ENCODE measurements at regions not wholly inside any gene's neighbourhood (a gene's known extent, or its start where the extent isn't known, plus 50 kb on each side); places are given as distances from the start of the nearest gene placed in this dataset.
A peak's percentile ranks its signal among the peaks of the same experiment; 100 is the strongest.
"Not testable (repeated sequence)": the region's sequence is repeated elsewhere in the genome, so short reads cannot be mapped to it uniquely, and the experiment has no call there.

- H3K4me3 Mint-ChIP-seq (ENCODE audit: unreplicated experiment), result no peak overlapping the region
- Histone ChIP-seq H3K4me3 (ENCODE audit: insufficient read depth, low read depth, low read length) (no peak overlapping the region), H4K20me1 (ENCODE audit: insufficient read depth, low read length) (no peaks in the 10 kb centered on the region), H3K79me2 (ENCODE audit: insufficient read depth, low read length) (no peaks in the 10 kb centered on the region), H2AFZ (ENCODE audit: low read depth, low read length) (no peak overlapping the region), H3K4me1 (ENCODE audit: insufficient read depth, low read length) (no peaks in the 10 kb centered on the region), H3K4me2 (ENCODE audit: low read length) (no peak overlapping the region), H3K27me3 (ENCODE audit: insufficient read depth, low read length) (no peaks in the 10 kb centered on the region), H3K9me3 (ENCODE audit: insufficient read depth, low read depth, low read length) (no peaks in the 10 kb centered on the region), H3K27ac (ENCODE audit: low read depth, low read length) (no peak overlapping the region), H3K36me3 (ENCODE audit: insufficient read depth, low read length) (no peaks in the 10 kb centered on the region), H3K9ac (ENCODE audit: low read length) (no peak overlapping the region)
- H3K4me1 Mint-ChIP-seq (ENCODE audit: low read depth, unreplicated experiment), result no peaks in the 10 kb centered on the region
- DNase-seq (ENCODE audit: low read depth) (peak; percentile 35), FAIRE-seq (no peak)
- H3K27me3 Mint-ChIP-seq (ENCODE audit: low read depth, unreplicated experiment), result no peaks in the 10 kb centered on the region
- H3K36me3 Mint-ChIP-seq (ENCODE audit: low read depth, unreplicated experiment), result no peaks in the 10 kb centered on the region
- no peaks in the 10 kb centered on the region for H3K9me3 Mint-ChIP-seq (ENCODE audit: unreplicated experiment)
- TF ChIP-seq CTCF (IDR thresholded peaks at IDR 0.05; ENCODE audit: insufficient read depth, low read depth, low read length) (no peak), EZH2 (IDR thresholded peaks at IDR 0.05; ENCODE audit: insufficient read depth, low read length) (no peak)
- no peak overlapping the region for H3K27ac Mint-ChIP-seq (ENCODE audit: unreplicated experiment)
These were observed 329.6 kb upstream of the SEMA3C start for GRCh38 chr7:81248420-81248819.

- not testable (repeated sequence) for H3K27me3 Mint-ChIP-seq (ENCODE audit: low read depth, unreplicated experiment); H3K9me3 Mint-ChIP-seq (ENCODE audit: unreplicated experiment); H3K9me3 ChIP-seq (ENCODE audit: insufficient read depth, low read depth, low read length); FAIRE-seq; H3K4me2 ChIP-seq (ENCODE audit: low read length); H3K27me3 ChIP-seq (ENCODE audit: insufficient read depth, low read length); H3K4me1 ChIP-seq (ENCODE audit: insufficient read depth, low read length); H3K79me2 ChIP-seq (ENCODE audit: insufficient read depth, low read length); H3K36me3 ChIP-seq (ENCODE audit: insufficient read depth, low read length); H4K20me1 ChIP-seq (ENCODE audit: insufficient read depth, low read length); H3K9ac ChIP-seq (ENCODE audit: low read length); H3K4me3 Mint-ChIP-seq (ENCODE audit: unreplicated experiment); H3K36me3 Mint-ChIP-seq (ENCODE audit: low read depth, unreplicated experiment); H3K4me1 Mint-ChIP-seq (ENCODE audit: low read depth, unreplicated experiment); DNase-seq (ENCODE audit: low read depth); H3K4me3 ChIP-seq (ENCODE audit: insufficient read depth, low read depth, low read length); H2AFZ ChIP-seq (ENCODE audit: low read depth, low read length); H3K27ac ChIP-seq (ENCODE audit: low read depth, low read length); H3K27ac Mint-ChIP-seq (ENCODE audit: unreplicated experiment)
These were observed 328.5 kb upstream of the SEMA3C start for GRCh38 chr7:81247364-81247763.

GRCh38 chr7:81245353-81245752 lies 326.5 kb upstream of the SEMA3C start:
- no peak for TF ChIP-seq EZH2 (IDR thresholded peaks at IDR 0.05; ENCODE audit: insufficient read depth, low read length)
- TF ChIP-seq CTCF (IDR thresholded peaks at IDR 0.05; ENCODE audit: insufficient read depth, low read depth, low read length), result no peak
- Mint-ChIP-seq H3K27ac (ENCODE audit: unreplicated experiment) (no peak overlapping the region), H3K4me1 (ENCODE audit: low read depth, unreplicated experiment) (peaks cover 4% of the 10 kb centered on the region), H3K36me3 (ENCODE audit: low read depth, unreplicated experiment) (no peaks in the 10 kb centered on the region), H3K27me3 (ENCODE audit: low read depth, unreplicated experiment) (no peaks in the 10 kb centered on the region), H3K4me3 (ENCODE audit: unreplicated experiment) (no peak overlapping the region), H3K9me3 (ENCODE audit: unreplicated experiment) (no peaks in the 10 kb centered on the region)
- Histone ChIP-seq H3K4me1 (ENCODE audit: insufficient read depth, low read length) (no peaks in the 10 kb centered on the region), H4K20me1 (ENCODE audit: insufficient read depth, low read length) (no peaks in the 10 kb centered on the region), H3K27me3 (ENCODE audit: insufficient read depth, low read length) (no peaks in the 10 kb centered on the region), H3K4me2 (ENCODE audit: low read length) (no peak overlapping the region), H3K79me2 (ENCODE audit: insufficient read depth, low read length) (no peaks in the 10 kb centered on the region), H3K27ac (ENCODE audit: low read depth, low read length) (no peak overlapping the region), H2AFZ (ENCODE audit: low read depth, low read length) (no peak overlapping the region), H3K4me3 (ENCODE audit: insufficient read depth, low read depth, low read length) (no peak overlapping the region), H3K36me3 (ENCODE audit: insufficient read depth, low read length) (no peaks in the 10 kb centered on the region), H3K9ac (ENCODE audit: low read length) (no peak overlapping the region), H3K9me3 (ENCODE audit: insufficient read depth, low read depth, low read length) (no peaks in the 10 kb centered on the region)
- FAIRE-seq (no peak), DNase-seq (ENCODE audit: low read depth) (no peak)

Measured in astrocyte (in vitro differentiated cells and primary cell).